H9 (cell line): ENCODE measurements at regions not wholly inside any gene's neighbourhood (a gene's known extent, or its start where the extent isn't known, plus 50 kb on each side); places are given as distances from the start of the nearest gene placed in this dataset.

Experiments
- DNase-seq: peaks from one replicate; pipeline ENCODE4 v3.0.0-alpha.2; 2017
- H2AFZ ChIP-seq: one replicate; pipeline ENCODE4 v1.6.1; 2013; ENCODE audit warnings: mild to moderate bottlenecking, low read length, control low read depth, moderate library complexity
- H2AK5ac ChIP-seq: 2 replicates; pipeline ENCODE4 v1.6.1; 2013; ENCODE audit warnings: low read length, control low read depth, mixed read lengths; ENCODE audit not compliant: insufficient read length
- H2BK120ac ChIP-seq: one replicate; pipeline ENCODE4 v1.6.1; 2013; ENCODE audit warnings: low read depth, mild to moderate bottlenecking, low read length, control low read depth, inconsistent platforms; ENCODE audit not compliant: poor library complexity, severe bottlenecking
- H2BK12ac ChIP-seq: 2 replicates; pipeline ENCODE4 v1.6.1; 2013; ENCODE audit warnings: low read length, control low read depth, mixed read lengths, low read depth; ENCODE audit not compliant: insufficient read length
- H2BK15ac ChIP-seq: 2 replicates; pipeline ENCODE4 v1.6.1; 2013; ENCODE audit warnings: low read depth, low read length, control low read depth
- H2BK20ac ChIP-seq: one replicate; pipeline ENCODE4 v1.6.1; 2013; ENCODE audit warnings: low read depth, mild to moderate bottlenecking, low read length, control low read depth, inconsistent platforms; ENCODE audit not compliant: poor library complexity, severe bottlenecking
- H2BK5ac ChIP-seq: 2 replicates; pipeline ENCODE4 v1.6.1; 2013; ENCODE audit warnings: low read length, control low read depth, mixed read lengths; ENCODE audit not compliant: insufficient read length
- H3K14ac ChIP-seq: 2 replicates; pipeline ENCODE4 v1.6.1; 2013; ENCODE audit warnings: low read length, control low read depth; ENCODE audit not compliant: insufficient read depth
- H3K18ac ChIP-seq: 2 replicates; pipeline ENCODE4 v1.6.1; 2013; ENCODE audit warnings: low read depth, mild to moderate bottlenecking, mixed read lengths, low read length, control low read depth; ENCODE audit not compliant: insufficient read length
- H3K23ac ChIP-seq: 2 replicates; pipeline ENCODE4 v1.6.1; 2013; ENCODE audit warnings: low read length, control low read depth, mixed read lengths, low read depth; ENCODE audit not compliant: insufficient read length
- H3K23me2 ChIP-seq: 2 replicates; pipeline ENCODE4 v1.6.1; 2013; ENCODE audit warnings: low read depth, mild to moderate bottlenecking, mixed read lengths, low read length, control low read depth; ENCODE audit not compliant: insufficient read length, poor library complexity, severe bottlenecking
- H3K27ac ChIP-seq: 2 replicates; pipeline ENCODE4 v1.5.1; 2013; ENCODE audit warnings: low read length, control low read depth, mixed read lengths, low read depth; ENCODE audit not compliant: insufficient read length
- H3K27me3 ChIP-seq: 2 replicates; pipeline ENCODE4 v1.6.1; 2013; ENCODE audit warnings: low read length, control low read depth, inconsistent platforms; ENCODE audit not compliant: insufficient read depth
- H3K4ac ChIP-seq: 2 replicates; pipeline ENCODE4 v1.6.1; 2013; ENCODE audit warnings: low read depth, mild to moderate bottlenecking, control low read depth, inconsistent platforms, low read length, moderate library complexity
- H3K4me1 ChIP-seq: 2 replicates; pipeline ENCODE4 v1.6.1; 2013; ENCODE audit warnings: low read length, control low read depth, inconsistent platforms; ENCODE audit not compliant: insufficient read depth
- H3K4me2 ChIP-seq: 2 replicates; pipeline ENCODE4 v1.6.1; 2013; ENCODE audit warnings: low read length, control low read depth, mixed read lengths; ENCODE audit not compliant: insufficient read length, insufficient read depth
- H3K56ac ChIP-seq: 2 replicates; pipeline ENCODE4 v1.6.1; 2013; ENCODE audit warnings: low read depth, mild to moderate bottlenecking, mixed read lengths, low read length, control low read depth; ENCODE audit not compliant: insufficient read length
- H3K79me1 ChIP-seq: 2 replicates; pipeline ENCODE4 v1.6.1; 2013; ENCODE audit warnings: low read depth, mild to moderate bottlenecking, moderate library complexity, low read length, control low read depth, inconsistent platforms; ENCODE audit not compliant: insufficient read depth, poor library complexity, severe bottlenecking
- H3K79me2 ChIP-seq: 2 replicates; pipeline ENCODE4 v1.6.1; 2013; ENCODE audit warnings: low read length, control low read depth, inconsistent platforms; ENCODE audit not compliant: insufficient read depth
- H3K9ac ChIP-seq: 2 replicates; pipeline ENCODE4 v1.6.1; 2013; ENCODE audit warnings: low read length, control low read depth, mixed read lengths; ENCODE audit not compliant: insufficient read length; ENCODE audit errors: extremely low read depth
- H3K9me3 ChIP-seq: one replicate; pipeline ENCODE4 v1.6.1; 2013; ENCODE audit warnings: low read depth, low read length, inconsistent platforms; ENCODE audit not compliant: control insufficient read depth
- H3T11ph ChIP-seq: one replicate; pipeline ENCODE4 v1.6.1; 2013; ENCODE audit warnings: mild to moderate bottlenecking, low read length, control low read depth, inconsistent platforms
- H4K20me1 ChIP-seq: one replicate; pipeline ENCODE4 v1.6.1; 2013; ENCODE audit not compliant: control insufficient read depth, insufficient read length, insufficient read depth
- H4K5ac ChIP-seq: 2 replicates; pipeline ENCODE4 v1.6.1; 2013; ENCODE audit warnings: low read depth, mild to moderate bottlenecking, mixed read lengths, low read length, control low read depth; ENCODE audit not compliant: insufficient read length
- H4K8ac ChIP-seq: replicated peaks from 2 replicates; pipeline ENCODE4 v1.6.1; 2013; ENCODE audit warnings: low read length, control low read depth, mixed read lengths, low read depth; ENCODE audit not compliant: insufficient read length
- H4K91ac ChIP-seq: 2 replicates; pipeline ENCODE4 v1.6.1; 2013; ENCODE audit warnings: low read depth, mild to moderate bottlenecking, moderate library complexity, mixed read lengths, low read length, control low read depth; ENCODE audit not compliant: insufficient read length
- H3K27ac Mint-ChIP-seq, 3 experiments: 2 replicates in 2 of 3; 3 replicates in 1 of 3; pipeline ENCODE4 v1.8.0; 2020 to 2021; ENCODE audit warnings: mixed read lengths in 3 of 3, mild to moderate bottlenecking in 1 of 3, moderate library complexity in 1 of 3
- H3K27me3 Mint-ChIP-seq: 2 replicates; pipeline ENCODE4 v1.8.0; 2021; ENCODE audit warnings: low read depth, mild to moderate bottlenecking, moderate library complexity, mixed read lengths
- H3K36me3 Mint-ChIP-seq, 3 experiments: 2 replicates in 2 of 3; 3 replicates in 1 of 3; pipeline ENCODE4 v1.8.0; 2020 to 2021; ENCODE audit warnings: low read depth in 3 of 3, mixed read lengths in 3 of 3; ENCODE audit not compliant: insufficient read depth in 1 of 3
- H3K4me1 Mint-ChIP-seq, 2 experiments: 2 replicates each; pipeline ENCODE4 v1.8.0; 2020; ENCODE audit warnings: mixed read lengths in 2 of 2
- H3K4me3 Mint-ChIP-seq, 2 experiments: 2 replicates in 1 of 2; 3 replicates in 1 of 2; pipeline ENCODE4 v1.8.0; 2020 to 2021; ENCODE audit warnings: mild to moderate bottlenecking in 2 of 2, mixed read lengths in 2 of 2, moderate library complexity in 1 of 2
- H3K9me3 Mint-ChIP-seq, 2 experiments: 2 replicates in 1 of 2; 3 replicates in 1 of 2; pipeline ENCODE4 v1.8.0; 2020; ENCODE audit warnings: mild to moderate bottlenecking in 2 of 2, mixed read lengths in 2 of 2, moderate library complexity in 1 of 2
- CTCF ChIP-seq: fragments of 200-600 bp; sonication (generic); conservative IDR thresholded peaks from 3 replicates; pipeline ENCODE4 v1.8.0; 2021; ENCODE audit warnings: antibody characterized with exemption, mild to moderate bottlenecking

GRCh38 chr13:80502359-80502758, 161.4 kb upstream of the SPRY2 start:
- no peak overlapping the region for H4K5ac ChIP-seq
- no peak overlapping the region for H2AFZ ChIP-seq
- H2BK5ac ChIP-seq, result no peak overlapping the region
- H3K14ac ChIP-seq, result no peak overlapping the region
- H2BK15ac ChIP-seq, result no peak overlapping the region
- no peak overlapping the region for H3K9ac ChIP-seq
- peaks cover 0 to 17% (median 3%) of the 10 kb centered on the region in 3 experiments; a peak in 3 of 7 replicates for H3K36me3 Mint-ChIP-seq
- H3K23ac ChIP-seq, result no peak overlapping the region
- H3K4me2 ChIP-seq, result no peak overlapping the region
- H3K27me3 ChIP-seq, result no peaks in the 10 kb centered on the region
- H4K8ac ChIP-seq, result no peak overlapping the region
- no peak overlapping the region for H2BK20ac ChIP-seq
- H3T11ph ChIP-seq, result no peak overlapping the region
- peaks cover 10 to 17% of the 10 kb centered on the region in 2 experiments for H3K9me3 Mint-ChIP-seq
- no peak overlapping the region for H3K4me3 Mint-ChIP-seq
- no peak for DNase-seq
- no peak overlapping the region for H3K4ac ChIP-seq
- H2AK5ac ChIP-seq, result no peak overlapping the region
- no peaks in the 10 kb centered on the region for H3K4me1 ChIP-seq
- H3K4me1 Mint-ChIP-seq, result no peaks in the 10 kb centered on the region
- H3K27ac Mint-ChIP-seq, result no peak overlapping the region
- H3K23me2 ChIP-seq, result no peaks in the 10 kb centered on the region
- H3K27me3 Mint-ChIP-seq, result no peaks in the 10 kb centered on the region
- no peaks in the 10 kb centered on the region for H3K79me1 ChIP-seq
- no peaks in the 10 kb centered on the region for H3K9me3 ChIP-seq
- H3K18ac ChIP-seq, result no peak overlapping the region
- no peak overlapping the region for H4K91ac ChIP-seq
- no peaks in the 10 kb centered on the region for H3K79me2 ChIP-seq
- H2BK120ac ChIP-seq, result no peak overlapping the region
- no peak for TF ChIP-seq CTCF
- H2BK12ac ChIP-seq, result no peak overlapping the region
- H3K56ac ChIP-seq, result no peak overlapping the region
- no peaks in the 10 kb centered on the region for H4K20me1 ChIP-seq
- H3K27ac ChIP-seq, result no peak overlapping the region
